ENCODE measurements at regions not wholly inside any gene's neighbourhood (a gene's known extent, or its start where the extent isn't known, plus 50 kb on each side); places are given as distances from the start of the nearest gene placed in this dataset.

GRCh38 chr4:81673961-81674360 lies 202.3 kb upstream of the RASGEF1B start:
- H4K20me1 ChIP-seq (ENCODE audit: control insufficient read depth, insufficient read depth) = no peaks in the 10 kb centered on the region
- H3K9ac ChIP-seq (ENCODE audit: control insufficient read depth, insufficient read depth, low read length) = no peak overlapping the region
- no peak overlapping the region for H3K4me2 ChIP-seq (ENCODE audit: control insufficient read depth, insufficient read depth)
- H3K27ac ChIP-seq (ENCODE audit: control insufficient read depth, insufficient read depth) = no peak overlapping the region
- no peak overlapping the region for H3K4me3 ChIP-seq
- H2AFZ ChIP-seq (ENCODE audit: control insufficient read depth, low read depth, low read length) = no peak overlapping the region
- no peak for TF ChIP-seq TCF12 (IDR thresholded peaks at IDR 0.05; ENCODE audit: low read depth, low read length)
- no peak for TF ChIP-seq REST (IDR thresholded peaks at IDR 0.05; ENCODE audit: low read depth, low read length)
- no peak for TF ChIP-seq ZNF274 (IDR thresholded peaks at IDR 0.05; ENCODE audit: insufficient read depth, insufficient read length)
- TF ChIP-seq SMAD1 (IDR thresholded peaks at IDR 0.05; ENCODE audit: low read depth, partially characterized antibody) = no peak
- TF ChIP-seq SIN3A (IDR thresholded peaks at IDR 0.05; ENCODE audit: low read depth, low read length) = no peak
- no peak for TF ChIP-seq POLR2AphosphoS2 (IDR thresholded peaks at IDR 0.05; ENCODE audit: low read depth, low read length)
- TF ChIP-seq ZNF592 (IDR thresholded peaks at IDR 0.05) = no peak
- TF ChIP-seq ZNF24 (IDR thresholded peaks at IDR 0.05) = no peak
- TF ChIP-seq ZBED1 (IDR thresholded peaks at IDR 0.05; ENCODE audit: borderline replicate concordance) = no peak
- TF ChIP-seq, protein P1, sequence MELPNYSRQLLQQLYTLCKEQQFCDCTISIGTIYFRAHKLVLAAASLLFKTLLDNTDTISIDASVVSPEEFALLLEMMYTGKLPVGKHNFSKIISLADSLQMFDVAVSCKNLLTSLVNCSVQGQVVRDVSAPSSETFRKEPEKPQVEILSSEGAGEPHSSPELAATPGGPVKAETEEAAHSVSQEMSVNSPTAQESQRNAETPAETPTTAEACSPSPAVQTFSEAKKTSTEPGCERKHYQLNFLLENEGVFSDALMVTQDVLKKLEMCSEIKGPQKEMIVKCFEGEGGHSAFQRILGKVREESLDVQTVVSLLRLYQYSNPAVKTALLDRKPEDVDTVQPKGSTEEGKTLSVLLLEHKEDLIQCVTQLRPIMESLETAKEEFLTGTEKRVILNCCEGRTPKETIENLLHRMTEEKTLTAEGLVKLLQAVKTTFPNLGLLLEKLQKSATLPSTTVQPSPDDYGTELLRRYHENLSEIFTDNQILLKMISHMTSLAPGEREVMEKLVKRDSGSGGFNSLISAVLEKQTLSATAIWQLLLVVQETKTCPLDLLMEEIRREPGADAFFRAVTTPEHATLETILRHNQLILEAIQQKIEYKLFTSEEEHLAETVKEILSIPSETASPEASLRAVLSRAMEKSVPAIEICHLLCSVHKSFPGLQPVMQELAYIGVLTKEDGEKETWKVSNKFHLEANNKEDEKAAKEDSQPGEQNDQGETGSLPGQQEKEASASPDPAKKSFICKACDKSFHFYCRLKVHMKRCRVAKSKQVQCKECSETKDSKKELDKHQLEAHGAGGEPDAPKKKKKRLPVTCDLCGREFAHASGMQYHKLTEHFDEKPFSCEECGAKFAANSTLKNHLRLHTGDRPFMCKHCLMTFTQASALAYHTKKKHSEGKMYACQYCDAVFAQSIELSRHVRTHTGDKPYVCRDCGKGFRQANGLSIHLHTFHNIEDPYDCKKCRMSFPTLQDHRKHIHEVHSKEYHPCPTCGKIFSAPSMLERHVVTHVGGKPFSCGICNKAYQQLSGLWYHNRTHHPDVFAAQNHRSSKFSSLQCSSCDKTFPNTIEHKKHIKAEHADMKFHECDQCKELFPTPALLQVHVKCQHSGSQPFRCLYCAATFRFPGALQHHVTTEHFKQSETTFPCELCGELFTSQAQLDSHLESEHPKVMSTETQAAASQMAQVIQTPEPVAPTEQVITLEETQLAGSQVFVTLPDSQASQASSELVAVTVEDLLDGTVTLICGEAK (IDR thresholded peaks at IDR 0.05; ENCODE audit: borderline replicate concordance) = no peak
- no peak for TF ChIP-seq DPF2 (IDR thresholded peaks at IDR 0.05)
- no peak for TF ChIP-seq RUNX3 (IDR thresholded peaks at IDR 0.05; ENCODE audit: low read length)
- TF ChIP-seq NRF1 (conservative IDR thresholded peaks at IDR 0.05; ENCODE audit: low read depth, low read length) = no peak
- no TSS peak for BruUV-seq (replicated peaks)
- ChIA-PET RAD21 (ENCODE audit: unreplicated experiment) (interaction anchor here (0.6 kb wide), 1 partner anchor 52 kb away, joined by 3 read pairs; no protein-coding TSS in a partner anchor), CTCF (interaction anchor here (0.6 to 0.9 kb wide), 2 partner anchors 170 to 207 kb away, joined by 3 read pairs; no protein-coding TSS in a partner anchor), SMC1A (ENCODE audit: uncharacterized antibody, unreplicated experiment) (no interaction called here), POLR2A (no interaction called here)
- intact Hi-C loops (cut with micrococcal nuclease; ENCODE audit: unreplicated experiment) = no loop called here
- no peaks in the 10 kb centered on the region for H3K79me2 ChIP-seq (ENCODE audit: control insufficient read depth, insufficient read depth, low read length)
- H3K27me3 ChIP-seq (replicated peaks in 1 of 2; ENCODE audit: control insufficient read depth in 2 of 2, insufficient read depth in 2 of 2, low read length in 1 of 2) = no peaks in the 10 kb centered on the region; a peak in 1 of 4 replicates
- FAIRE-seq = no peak
- no peaks in the 10 kb centered on the region for H3K9me3 ChIP-seq (replicated peaks; ENCODE audit: control insufficient read depth, insufficient read depth, low read length)
- 21% methylated on average over 4 of the region's 4 CpGs for WGBS (ENCODE audit: insufficient coverage, insufficient replicate concordance, low lambda C conversion rate, missing lambda C conversion rate)
- no peaks in the 10 kb centered on the region for H3K4me1 ChIP-seq (ENCODE audit: control insufficient read depth, insufficient read depth, low read length)
- no peaks in the 10 kb centered on the region for H3K36me3 ChIP-seq (ENCODE audit: control insufficient read depth in 2 of 2, insufficient read depth in 2 of 2, low read length in 1 of 2)
- in situ Hi-C loops (cut with MboI) = no loop called here
- no peak for DNase-seq (ENCODE audit: low read depth, low spot score)
- no peak for ATAC-seq

Measured in GM12878 (cell line).